ENCODE measurements at regions not wholly inside any gene's neighbourhood (a gene's known extent, or its start where the extent isn't known, plus 50 kb on each side); places are given as distances from the start of the nearest gene placed in this dataset.

GRCh38 chr2:83002706-83003105, 1456.4 kb downstream of the SUCLG1 start:
- H4K20me1 ChIP-seq (ENCODE audit: insufficient read depth, low read length), result no peaks in the 10 kb centered on the region
- TF ChIP-seq EZH2 (optimal IDR thresholded peaks at IDR 0.05; ENCODE audit: low read depth, low read length), result no peak
- no peak for TF ChIP-seq EZH2phosphoT487 (IDR thresholded peaks at IDR 0.05; ENCODE audit: low read length)
- no peak for TF ChIP-seq CTCF (IDR thresholded peaks at IDR 0.05; ENCODE audit: low read length)
- H2AFZ ChIP-seq (ENCODE audit: low read length), result no peak overlapping the region
- H3K79me2 ChIP-seq (ENCODE audit: low read length), result no peaks in the 10 kb centered on the region
- H3K9me2 ChIP-seq (replicated peaks; ENCODE audit: insufficient read depth, low read length), result no peaks in the 10 kb centered on the region
- no peak overlapping the region for H3K4me3 ChIP-seq (ENCODE audit: low read length)
- no peaks in the 10 kb centered on the region for H3K36me3 ChIP-seq (replicated peaks; ENCODE audit: insufficient read depth, low read length)
- no peak overlapping the region for H3K9ac ChIP-seq (ENCODE audit: low read length)
- H3K27ac ChIP-seq (ENCODE audit: low read length), result no peak overlapping the region
- no peaks in the 10 kb centered on the region for H3K4me1 ChIP-seq (ENCODE audit: low read length)
- DNase-seq, result no peak
- no peaks in the 10 kb centered on the region for H3K9me3 ChIP-seq (replicated peaks; ENCODE audit: insufficient read depth, low read length)
- H3K4me2 ChIP-seq (ENCODE audit: low read depth, low read length), result no peak overlapping the region
- no peaks in the 10 kb centered on the region for H3F3A ChIP-seq (ENCODE audit: insufficient read depth, low read length)
- H3K27me3 ChIP-seq (replicated peaks; ENCODE audit: insufficient read depth, low read length), result no peaks in the 10 kb centered on the region

- Histone ChIP-seq H3K9ac (ENCODE audit: low read length) (no peak overlapping the region), H3K9me2 (replicated peaks; ENCODE audit: insufficient read depth, low read length) (no peaks in the 10 kb centered on the region), H3K9me3 (replicated peaks; ENCODE audit: insufficient read depth, low read length) (no peaks in the 10 kb centered on the region), H3F3A (ENCODE audit: insufficient read depth, low read length) (no peaks in the 10 kb centered on the region), H4K20me1 (ENCODE audit: insufficient read depth, low read length) (no peaks in the 10 kb centered on the region), H3K4me1 (ENCODE audit: low read length) (no peaks in the 10 kb centered on the region), H3K36me3 (replicated peaks; ENCODE audit: insufficient read depth, low read length) (no peaks in the 10 kb centered on the region), H2AFZ (ENCODE audit: low read length) (no peak overlapping the region), H3K4me3 (ENCODE audit: low read length) (no peak overlapping the region), H3K4me2 (ENCODE audit: low read depth, low read length) (no peak overlapping the region), H3K79me2 (ENCODE audit: low read length) (no peaks in the 10 kb centered on the region), H3K27me3 (replicated peaks; ENCODE audit: insufficient read depth, low read length) (no peaks in the 10 kb centered on the region), H3K27ac (ENCODE audit: low read length) (no peak overlapping the region)
- DNase-seq, result no peak
- no peak for TF ChIP-seq EZH2 (optimal IDR thresholded peaks at IDR 0.05; ENCODE audit: low read depth, low read length)
- no peak for TF ChIP-seq EZH2phosphoT487 (IDR thresholded peaks at IDR 0.05; ENCODE audit: low read length)
- no peak for TF ChIP-seq CTCF (IDR thresholded peaks at IDR 0.05; ENCODE audit: low read length)
These were observed 1460.3 kb downstream of the SUCLG1 start for GRCh38 chr2:82998781-82999180.

- H3K27me3 ChIP-seq (replicated peaks; ENCODE audit: insufficient read depth, low read length), result no peaks in the 10 kb centered on the region
- H3K27ac ChIP-seq (ENCODE audit: low read length), result no peak overlapping the region
- H3K79me2 ChIP-seq (ENCODE audit: low read length), result no peaks in the 10 kb centered on the region
- no peak overlapping the region for H3K9ac ChIP-seq (ENCODE audit: low read length)
- H3K9me3 ChIP-seq (replicated peaks; ENCODE audit: insufficient read depth, low read length), result no peaks in the 10 kb centered on the region
- no peaks in the 10 kb centered on the region for H3K36me3 ChIP-seq (replicated peaks; ENCODE audit: insufficient read depth, low read length)
- H4K20me1 ChIP-seq (ENCODE audit: insufficient read depth, low read length), result no peaks in the 10 kb centered on the region
- TF ChIP-seq CTCF (IDR thresholded peaks at IDR 0.05; ENCODE audit: low read length) (no peak), EZH2 (optimal IDR thresholded peaks at IDR 0.05; ENCODE audit: low read depth, low read length) (no peak), EZH2phosphoT487 (IDR thresholded peaks at IDR 0.05; ENCODE audit: low read length) (no peak)
- no peak overlapping the region for H3K4me3 ChIP-seq (ENCODE audit: low read length)
- H3K4me1 ChIP-seq (ENCODE audit: low read length), result no peaks in the 10 kb centered on the region
- DNase-seq, result no peak
- H2AFZ ChIP-seq (ENCODE audit: low read length), result no peak overlapping the region
- H3K9me2 ChIP-seq (replicated peaks; ENCODE audit: insufficient read depth, low read length), result no peaks in the 10 kb centered on the region
- no peaks in the 10 kb centered on the region for H3F3A ChIP-seq (ENCODE audit: insufficient read depth, low read length)
- H3K4me2 ChIP-seq (ENCODE audit: low read depth, low read length), result no peak overlapping the region
These were observed 1462.9 kb downstream of the SUCLG1 start for GRCh38 chr2:82996217-82996616.
